Activated T-helper 17 cell treated with anti-CD3 and anti-CD28 coated beads, Interleukin-2, amount 50 U/mL, for 72 hours (primary cell): ENCODE measurements at regions not wholly inside any gene's neighbourhood (a gene's known extent, or its start where the extent isn't known, plus 50 kb on each side); places are given as distances from the start of the nearest gene placed in this dataset.
"Not testable (repeated sequence)": the region's sequence is repeated elsewhere in the genome, so short reads cannot be mapped to it uniquely, and the experiment has no call there.

Source experiments
- ATAC-seq: fragments of 150-1000 bp; cut with Tn5 transposase; replicated peaks from 2 replicates; pipeline ENCODE4 v1.10.0; 2021; ENCODE audit warnings: mild to moderate bottlenecking, moderate library complexity
- H3K27ac Mint-ChIP-seq: one replicate; pipeline ENCODE4 v1.8.0; 2022; ENCODE audit warnings: mixed read lengths
- H3K27me3 Mint-ChIP-seq: one replicate; pipeline ENCODE4 v1.8.0; 2022; ENCODE audit warnings: mixed read lengths
- H3K36me3 Mint-ChIP-seq: one replicate; pipeline ENCODE4 v1.8.0; 2022; ENCODE audit warnings: low read depth, mild to moderate bottlenecking, mixed read lengths
- H3K4me1 Mint-ChIP-seq: one replicate; pipeline ENCODE4 v1.8.0; 2022; ENCODE audit warnings: mixed read lengths
- H3K4me3 Mint-ChIP-seq: one replicate; pipeline ENCODE4 v1.8.0; 2022; ENCODE audit warnings: mild to moderate bottlenecking, mixed read lengths
- H3K9me3 Mint-ChIP-seq: one replicate; pipeline ENCODE4 v1.8.0; 2022; ENCODE audit warnings: mixed read lengths

DNA sequence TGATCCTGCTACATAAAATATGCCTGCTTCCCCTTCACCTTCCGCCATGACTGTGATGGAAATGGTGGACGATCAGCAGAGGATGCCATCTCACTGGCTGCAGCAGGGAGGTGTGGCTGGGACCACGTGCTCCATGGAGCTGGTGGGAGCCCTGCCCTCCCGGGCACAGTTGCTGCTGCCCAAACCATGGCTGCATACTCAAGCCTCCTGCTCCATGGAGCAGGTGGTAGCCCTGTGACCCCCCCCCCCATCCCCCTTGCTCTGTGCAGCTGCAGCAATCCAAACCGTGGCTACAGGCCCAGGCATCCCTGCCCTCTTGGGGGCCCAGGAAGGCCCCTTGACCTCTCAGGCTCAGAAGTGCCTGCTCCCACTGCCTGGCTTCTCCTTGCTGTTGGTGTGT lies 597.5 kb upstream of the LMO3 start:
- ATAC-seq, result no peak
- H3K4me3 Mint-ChIP-seq, result no peak overlapping the region
- H3K36me3 Mint-ChIP-seq, result no peaks in the 10 kb centered on the region
- H3K9me3 Mint-ChIP-seq, result no peaks in the 10 kb centered on the region
- no peaks in the 10 kb centered on the region for H3K4me1 Mint-ChIP-seq
- H3K27ac Mint-ChIP-seq, result no peak overlapping the region
- no peaks in the 10 kb centered on the region for H3K27me3 Mint-ChIP-seq

DNA sequence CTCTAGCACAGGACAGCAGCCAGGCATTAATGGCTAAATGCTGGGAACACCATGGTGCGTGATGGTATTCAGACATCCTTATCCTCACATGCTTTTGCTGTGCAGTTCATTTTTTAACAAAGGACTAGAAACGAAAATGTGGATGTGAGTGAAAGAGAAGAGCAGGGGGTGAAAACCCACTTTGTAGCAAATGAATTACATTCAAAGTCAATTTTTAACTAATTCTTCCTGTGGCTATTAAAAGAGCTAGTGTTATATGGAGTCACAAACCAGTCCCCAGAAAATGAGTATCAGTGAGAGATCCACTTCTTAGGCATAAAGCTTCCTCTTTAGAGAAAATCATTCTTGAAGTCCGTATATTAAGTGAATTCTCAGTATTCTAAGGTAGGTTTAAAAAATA lies 592.0 kb upstream of the LMO3 start:
- no peaks in the 10 kb centered on the region for H3K36me3 Mint-ChIP-seq
- H3K9me3 Mint-ChIP-seq, result peaks cover 12% of the 10 kb centered on the region
- H3K27ac Mint-ChIP-seq, result no peak overlapping the region
- no peak for ATAC-seq
- no peak overlapping the region for H3K4me3 Mint-ChIP-seq
- H3K27me3 Mint-ChIP-seq, result no peaks in the 10 kb centered on the region
- H3K4me1 Mint-ChIP-seq, result no peaks in the 10 kb centered on the region

DNA sequence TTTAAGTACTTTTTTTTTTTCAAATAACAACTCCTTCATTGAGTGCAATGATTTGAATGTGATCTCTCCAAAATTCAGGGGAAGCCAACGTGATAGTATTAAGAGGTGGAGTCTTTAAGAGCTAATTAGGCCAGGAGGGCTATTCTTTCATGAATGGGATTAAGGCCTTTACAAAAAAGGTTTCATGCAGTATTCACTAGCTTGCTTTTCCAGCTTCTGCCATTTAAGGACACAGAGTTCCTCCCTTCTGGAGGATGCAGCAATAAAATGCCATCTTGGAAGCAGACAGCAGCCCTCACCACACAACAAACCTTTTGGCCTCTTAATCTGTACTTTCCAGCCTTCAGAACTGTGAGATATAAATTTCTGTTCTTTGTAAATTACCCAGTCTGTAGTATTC lies 586.8 kb upstream of the LMO3 start:
- no peak for ATAC-seq
- H3K27me3 Mint-ChIP-seq, result no peaks in the 10 kb centered on the region
- H3K9me3 Mint-ChIP-seq, result peaks cover 17% of the 10 kb centered on the region
- no peaks in the 10 kb centered on the region for H3K36me3 Mint-ChIP-seq
- no peak overlapping the region for H3K27ac Mint-ChIP-seq
- H3K4me3 Mint-ChIP-seq, result no peak overlapping the region
- H3K4me1 Mint-ChIP-seq, result no peaks in the 10 kb centered on the region

DNA sequence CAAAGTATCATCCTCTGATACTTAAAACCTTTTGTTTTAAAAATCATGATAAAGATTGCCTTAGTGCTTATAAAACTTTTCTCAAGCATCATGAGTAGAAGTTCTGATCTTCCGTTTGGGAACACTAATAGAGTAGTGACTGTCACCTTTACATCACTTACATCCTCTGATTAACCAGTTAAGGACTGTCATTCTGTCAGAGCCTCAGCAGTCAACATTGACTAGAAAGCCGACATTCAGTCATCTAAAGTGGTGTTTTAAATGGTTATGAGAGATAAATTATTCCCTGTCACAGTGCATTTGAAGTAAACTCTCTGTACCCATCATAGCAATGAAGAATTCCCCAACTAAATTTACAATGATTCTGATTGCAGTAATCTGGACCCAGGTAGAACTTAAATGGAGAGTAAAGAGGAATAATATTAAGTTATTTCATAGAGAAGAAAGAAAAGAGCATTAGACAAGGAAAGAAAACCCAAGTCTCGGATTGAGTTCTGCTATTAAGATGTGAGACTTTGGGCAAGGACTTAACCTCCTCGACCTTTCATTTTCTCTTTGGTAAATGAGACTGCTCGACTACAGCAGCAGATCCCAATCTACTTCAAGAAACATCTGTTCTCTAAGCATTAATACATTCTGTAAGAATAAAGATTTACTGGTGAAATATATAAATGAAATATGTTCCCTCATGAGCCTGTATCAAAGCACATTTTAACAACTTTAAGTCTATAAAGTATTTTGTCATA lies 563.9 kb upstream of the LMO3 start:
- ATAC-seq, result no peak
- H3K9me3 Mint-ChIP-seq, result peaks cover 9% of the 10 kb centered on the region
- no peaks in the 10 kb centered on the region for H3K36me3 Mint-ChIP-seq
- H3K4me1 Mint-ChIP-seq, result no peaks in the 10 kb centered on the region
- H3K27ac Mint-ChIP-seq, result no peak overlapping the region
- no peaks in the 10 kb centered on the region for H3K27me3 Mint-ChIP-seq
- no peak overlapping the region for H3K4me3 Mint-ChIP-seq

DNA sequence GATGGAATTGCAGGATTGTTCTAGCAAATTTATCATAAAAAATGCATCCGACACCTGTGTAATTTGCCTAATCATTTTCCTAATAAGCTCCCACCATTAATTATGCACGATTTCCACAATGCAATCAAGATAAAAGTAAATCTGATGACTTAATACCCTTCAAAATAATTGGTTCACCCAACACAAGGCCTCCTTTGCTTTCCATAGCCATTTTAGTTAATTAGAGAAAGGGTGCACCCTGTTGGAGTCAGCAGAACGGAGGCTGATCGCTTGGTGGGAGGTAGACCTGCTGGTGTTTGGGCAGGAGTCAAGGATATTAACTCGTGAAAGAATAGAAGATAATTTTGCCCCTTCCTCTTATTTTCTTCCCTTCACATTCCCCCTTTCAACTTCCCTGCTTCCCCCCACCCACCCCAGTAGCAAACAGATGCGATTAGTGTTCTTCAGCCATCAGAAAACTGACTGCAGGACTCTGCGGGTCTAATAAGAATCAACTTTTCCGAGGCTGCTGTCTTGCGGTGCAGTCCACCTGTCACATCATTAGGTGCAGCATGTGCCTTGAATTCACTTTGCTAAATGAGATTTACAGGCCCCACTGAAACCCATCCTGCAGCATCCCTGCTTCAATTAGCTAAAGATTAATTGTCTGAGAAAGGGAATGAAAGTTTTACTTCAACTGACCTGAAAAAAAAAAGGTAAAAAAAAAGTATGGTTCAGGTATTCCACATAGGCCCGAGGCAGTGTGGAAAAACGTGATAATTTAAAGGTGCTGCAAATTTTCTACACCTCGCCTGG lies 553.7 kb upstream of the LMO3 start:
- Mint-ChIP-seq H3K4me1 (no peaks in the 10 kb centered on the region), H3K9me3 (peaks cover 12% of the 10 kb centered on the region), H3K36me3 (no peaks in the 10 kb centered on the region), H3K4me3 (no peak overlapping the region), H3K27ac (no peak overlapping the region), H3K27me3 (no peaks in the 10 kb centered on the region)
- ATAC-seq, result no peak

DNA sequence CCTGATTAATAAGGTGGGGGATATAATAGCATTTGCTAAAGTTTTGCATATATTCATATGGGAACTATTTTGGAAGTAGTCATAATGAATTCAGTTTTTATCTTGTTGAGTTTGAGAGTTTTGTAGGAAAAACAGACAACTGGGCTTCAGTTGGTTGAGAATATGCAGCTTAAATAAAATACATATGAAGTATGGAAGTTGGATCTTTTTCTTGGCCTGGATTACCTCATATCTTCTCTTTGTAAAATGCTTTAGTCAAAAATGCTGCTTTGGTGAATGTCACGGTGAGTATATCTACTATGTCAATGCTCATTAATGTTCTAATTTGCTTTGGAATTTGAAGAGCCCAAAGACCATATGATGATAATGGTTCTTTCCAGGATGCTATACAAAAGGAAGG lies 552.2 kb upstream of the LMO3 start:
- no peak for ATAC-seq
- Mint-ChIP-seq H3K4me1 (no peaks in the 10 kb centered on the region), H3K27me3 (no peaks in the 10 kb centered on the region), H3K27ac (no peak overlapping the region), H3K36me3 (no peaks in the 10 kb centered on the region), H3K4me3 (no peak overlapping the region), H3K9me3 (peaks cover 21% of the 10 kb centered on the region)

DNA sequence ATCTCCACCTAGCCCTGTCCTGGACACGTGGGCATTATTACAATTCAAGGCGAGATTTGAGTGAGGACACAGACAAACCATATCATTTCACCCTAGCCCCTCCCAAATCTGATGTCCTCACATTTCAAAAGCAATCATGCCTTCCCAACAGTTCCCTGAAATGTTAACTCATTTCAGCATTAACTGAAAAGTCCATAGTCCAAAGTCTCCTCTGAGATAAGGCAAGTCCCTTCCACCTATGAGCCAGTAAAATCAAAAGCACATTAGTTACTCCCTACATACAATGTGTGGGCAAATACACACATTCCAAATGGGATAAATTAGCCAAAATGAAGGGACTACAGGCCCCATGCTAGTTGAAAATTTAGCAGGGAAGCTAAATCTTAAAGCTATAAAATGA lies 546.0 kb upstream of the LMO3 start:
- Mint-ChIP-seq H3K4me3 (no peak overlapping the region), H3K27me3 (no peaks in the 10 kb centered on the region), H3K9me3 (peaks cover 37% of the 10 kb centered on the region), H3K4me1 (no peaks in the 10 kb centered on the region), H3K27ac (no peak overlapping the region), H3K36me3 (no peaks in the 10 kb centered on the region)
- ATAC-seq, result no peak

DNA sequence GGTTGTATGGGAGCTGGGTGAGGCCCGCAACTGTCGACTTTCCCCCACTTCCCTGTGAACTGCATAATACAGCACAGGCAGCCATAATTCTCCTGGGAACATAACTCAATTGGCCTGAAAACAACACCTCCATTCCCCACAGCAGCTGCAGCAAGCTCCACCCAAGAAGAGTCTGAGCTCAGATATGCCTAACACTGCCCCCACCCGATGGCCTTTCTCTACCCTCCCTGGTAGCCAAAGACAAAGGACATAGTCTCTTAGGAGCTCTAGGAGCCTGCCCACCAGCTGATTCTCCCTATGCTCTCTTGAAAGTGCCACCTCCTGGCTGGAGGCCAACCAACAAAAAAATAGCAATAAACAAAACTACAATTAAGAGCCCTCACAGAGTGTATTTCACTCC lies 542.7 kb upstream of the LMO3 start:
- no peaks in the 10 kb centered on the region for H3K4me1 Mint-ChIP-seq
- no peaks in the 10 kb centered on the region for H3K27me3 Mint-ChIP-seq
- H3K36me3 Mint-ChIP-seq, result no peaks in the 10 kb centered on the region
- H3K27ac Mint-ChIP-seq, result no peak overlapping the region
- no peak overlapping the region for H3K4me3 Mint-ChIP-seq
- peaks cover 23% of the 10 kb centered on the region for H3K9me3 Mint-ChIP-seq
- no peak for ATAC-seq

DNA sequence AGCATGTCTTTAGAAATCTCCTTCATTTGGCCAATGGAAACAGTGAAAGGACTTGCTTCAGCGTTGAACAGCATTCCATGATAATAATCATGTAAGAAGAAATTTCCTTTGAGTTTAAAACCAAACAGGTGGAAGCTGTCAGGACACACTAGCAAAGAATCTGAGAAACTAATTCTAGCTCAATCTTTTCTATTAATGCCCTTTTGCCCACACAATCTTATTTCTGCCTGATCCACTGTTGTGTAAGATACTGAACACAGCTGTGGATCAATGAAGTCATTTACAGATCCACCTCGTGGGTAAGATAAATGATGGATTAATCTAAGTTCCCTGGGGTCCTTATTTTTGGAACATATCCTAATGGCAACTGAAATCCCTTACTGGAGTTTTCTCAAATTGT lies 536.9 kb upstream of the LMO3 start:
- no peak for ATAC-seq
- Mint-ChIP-seq H3K27ac (no peak overlapping the region), H3K4me1 (no peaks in the 10 kb centered on the region), H3K9me3 (peaks cover 6% of the 10 kb centered on the region), H3K4me3 (no peak overlapping the region), H3K36me3 (no peaks in the 10 kb centered on the region), H3K27me3 (no peaks in the 10 kb centered on the region)

DNA sequence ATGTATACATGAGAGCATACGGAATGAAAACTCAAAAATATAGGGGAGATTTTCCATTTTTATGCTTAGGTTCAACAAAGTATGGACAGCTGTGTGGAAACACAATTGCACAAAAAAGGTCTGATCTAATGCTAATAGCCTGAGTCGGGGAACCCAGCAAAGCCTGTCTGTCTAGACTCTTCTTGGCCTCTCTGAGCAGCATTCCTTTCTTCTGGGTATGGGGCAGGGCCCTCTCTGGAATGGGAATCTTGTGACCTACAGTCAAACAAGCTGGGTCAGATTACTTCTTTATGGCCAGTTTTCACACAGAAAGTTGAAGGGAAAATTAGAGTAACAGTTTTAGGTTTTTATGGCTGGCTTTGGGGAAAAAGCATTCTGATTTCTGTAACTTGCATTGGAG lies 534.0 kb upstream of the LMO3 start:
- Mint-ChIP-seq H3K27ac (no peak overlapping the region), H3K9me3 (peaks cover 4% of the 10 kb centered on the region), H3K4me1 (no peaks in the 10 kb centered on the region), H3K36me3 (no peaks in the 10 kb centered on the region), H3K4me3 (no peak overlapping the region), H3K27me3 (no peaks in the 10 kb centered on the region)
- ATAC-seq, result no peak

DNA sequence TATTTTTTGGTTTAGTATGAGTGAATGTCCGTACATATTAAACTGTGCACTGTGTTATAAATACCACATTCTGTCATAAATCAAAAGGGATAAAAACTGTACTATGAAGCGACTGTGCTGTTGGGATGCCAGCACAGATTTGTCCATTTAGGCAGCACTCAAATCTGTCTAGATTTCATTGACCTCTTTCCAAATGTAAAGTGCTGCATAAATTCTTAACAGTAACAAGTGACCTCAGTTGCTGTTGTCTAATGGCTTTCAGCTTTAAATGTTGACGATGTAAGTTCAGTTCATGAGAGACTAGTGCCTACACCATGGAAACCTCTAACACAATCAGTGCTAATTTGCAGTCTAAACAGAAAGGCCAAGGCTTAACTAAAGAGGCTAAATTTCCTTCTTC lies 531.4 kb upstream of the LMO3 start:
- ATAC-seq, result no peak
- H3K36me3 Mint-ChIP-seq, result no peaks in the 10 kb centered on the region
- H3K27me3 Mint-ChIP-seq, result no peaks in the 10 kb centered on the region
- no peak overlapping the region for H3K4me3 Mint-ChIP-seq
- peaks cover 9% of the 10 kb centered on the region for H3K9me3 Mint-ChIP-seq
- H3K27ac Mint-ChIP-seq, result no peak overlapping the region
- H3K4me1 Mint-ChIP-seq, result no peaks in the 10 kb centered on the region

DNA sequence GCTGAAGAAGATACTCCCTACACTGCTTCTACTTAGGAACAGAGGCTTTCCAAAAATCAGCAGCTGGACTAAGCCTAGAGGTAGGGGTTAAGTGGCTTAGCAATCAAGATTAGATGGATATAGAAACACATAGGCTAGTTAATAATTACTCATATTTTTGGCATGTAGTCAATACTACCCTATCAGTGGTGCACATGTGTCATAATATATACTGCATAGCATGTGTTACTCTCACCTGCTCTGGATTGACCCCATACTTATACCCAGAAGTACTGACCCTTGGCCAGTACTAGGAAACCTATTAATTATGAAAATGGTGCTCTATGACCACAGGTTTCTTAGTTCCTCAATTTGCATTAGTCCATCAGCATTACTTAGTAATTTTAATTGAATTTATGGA lies 528.4 kb upstream of the LMO3 start:
- H3K9me3 Mint-ChIP-seq, result peaks cover 9% of the 10 kb centered on the region
- H3K4me1 Mint-ChIP-seq, result no peaks in the 10 kb centered on the region
- no peaks in the 10 kb centered on the region for H3K27me3 Mint-ChIP-seq
- no peaks in the 10 kb centered on the region for H3K36me3 Mint-ChIP-seq
- H3K4me3 Mint-ChIP-seq, result no peak overlapping the region
- no peak for ATAC-seq
- H3K27ac Mint-ChIP-seq, result no peak overlapping the region

DNA sequence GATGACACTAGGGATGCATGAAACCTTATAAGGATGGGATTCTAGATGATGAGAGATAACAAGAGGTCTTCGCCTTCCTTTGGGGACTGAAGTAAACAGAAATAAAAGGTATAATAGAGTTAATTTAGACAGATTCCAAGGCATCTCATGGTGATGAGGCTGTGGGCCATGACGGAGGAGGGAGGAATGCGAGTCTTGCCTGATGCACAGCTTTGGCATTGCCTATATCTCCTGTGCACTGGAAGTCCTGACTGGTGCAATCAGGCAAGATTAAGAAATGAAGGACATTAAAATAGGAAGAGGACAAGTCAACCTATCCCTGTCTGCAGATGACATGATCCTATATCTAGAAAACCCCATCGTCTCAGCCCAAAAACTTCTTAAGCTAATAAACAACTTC lies 526.4 kb upstream of the LMO3 start:
- no peak for ATAC-seq
- no peaks in the 10 kb centered on the region for H3K36me3 Mint-ChIP-seq
- no peak overlapping the region for H3K4me3 Mint-ChIP-seq
- no peaks in the 10 kb centered on the region for H3K27me3 Mint-ChIP-seq
- H3K4me1 Mint-ChIP-seq, result no peaks in the 10 kb centered on the region
- H3K9me3 Mint-ChIP-seq, result peaks cover 5% of the 10 kb centered on the region
- H3K27ac Mint-ChIP-seq, result no peak overlapping the region

DNA sequence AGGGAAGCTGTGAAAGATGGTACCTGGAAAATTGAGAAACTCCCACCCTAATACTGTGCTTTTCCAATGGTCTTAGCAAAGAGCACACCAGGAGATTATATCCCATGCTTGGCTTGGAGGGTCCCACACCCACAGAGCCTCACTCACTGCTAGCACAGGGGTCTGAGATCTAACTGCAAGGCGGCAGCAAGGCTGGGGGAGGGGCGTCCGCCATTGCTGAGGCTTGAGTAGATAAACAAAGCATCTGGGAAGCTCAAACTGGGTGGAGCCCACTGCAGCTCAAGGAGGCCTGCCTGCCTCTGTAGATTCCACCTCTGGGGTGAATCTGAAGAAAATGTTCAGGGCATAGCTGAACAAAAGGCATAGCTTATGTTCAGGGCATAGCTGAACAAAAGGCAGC lies 510.6 kb upstream of the LMO3 start:
- H3K27ac Mint-ChIP-seq, result not testable (repeated sequence)

DNA sequence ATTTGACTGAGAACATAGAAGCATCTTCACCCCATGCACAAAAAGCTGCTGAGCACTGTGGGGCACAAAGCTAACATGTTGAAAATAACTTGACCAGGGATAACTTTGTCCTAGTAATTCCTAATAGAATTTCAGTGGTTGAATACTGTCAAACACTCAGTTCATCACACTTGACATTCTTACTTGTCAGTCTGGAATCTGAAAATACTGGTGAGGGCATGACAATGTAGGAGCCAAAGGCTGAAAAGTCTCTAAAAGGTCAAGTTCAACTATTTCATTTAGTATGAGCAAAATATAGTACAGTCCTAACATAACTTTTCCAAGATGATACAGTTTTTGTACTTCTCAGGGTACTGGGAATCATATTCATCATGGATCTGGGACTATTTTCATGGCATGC lies 504.4 kb upstream of the LMO3 start:
- Mint-ChIP-seq H3K27me3 (no peaks in the 10 kb centered on the region), H3K36me3 (no peaks in the 10 kb centered on the region), H3K4me1 (no peaks in the 10 kb centered on the region), H3K4me3 (no peak overlapping the region), H3K9me3 (peaks cover 9% of the 10 kb centered on the region), H3K27ac (no peak overlapping the region)
- no peak for ATAC-seq

More for the DNA sequence above, 510.6 kb upstream of the LMO3 start:
- not testable (repeated sequence) for H3K27me3 Mint-ChIP-seq, H3K4me1 Mint-ChIP-seq, H3K36me3 Mint-ChIP-seq, H3K4me3 Mint-ChIP-seq, ATAC-seq
- H3K9me3 Mint-ChIP-seq, result peaks cover 10% of the 10 kb centered on the region
